Thoracic aorta (tissue), 2 donors: ENCODE measurements at regions not wholly inside any gene's neighbourhood (a gene's known extent, or its start where the extent isn't known, plus 50 kb on each side); places are given as distances from the start of the nearest gene placed in this dataset.

Experiments used
- ATAC-seq: fragments of 150-250 bp; one replicate; pipeline ENCODE4 v1.8.0; 2017; ENCODE audit warnings: low read depth; ENCODE audit not compliant: insufficient number of reproducible peaks, low FRiP score
- DNase-seq: peaks from one replicate; pipeline ENCODE4 v3.0.0-alpha.2; 2020; ENCODE audit warnings: low spot score
- H3K27ac ChIP-seq, 2 donors: fragments of 200-600 bp; sonication (generic); 1 replicate in 1 of 2; 2 replicates in 1 of 2; pipeline ENCODE4 v1.5.1; 2016; ENCODE audit warnings: mild to moderate bottlenecking in 2 of 2, moderate library complexity in 2 of 2
- H3K27me3 ChIP-seq: fragments of 200-600 bp; sonication (generic); replicated peaks from 2 replicates; pipeline ENCODE4 v1.6.0; 2016; ENCODE audit warnings: mild to moderate bottlenecking; ENCODE audit not compliant: insufficient read depth
- H3K36me3 ChIP-seq: fragments of 200-600 bp; sonication (generic); one replicate; pipeline ENCODE4 v1.5.1; 2016
- H3K4me1 ChIP-seq, 2 donors: fragments of 200-600 bp; sonication (generic); 1 replicate in 1 of 2; 2 replicates in 1 of 2; pipeline versions ENCODE4 v1.5.1 to v1.6.0; 2016; ENCODE audit warnings: low read depth in 2 of 2, mild to moderate bottlenecking in 1 of 2; ENCODE audit not compliant: control insufficient read depth in 1 of 2
- H3K4me3 ChIP-seq: fragments of 200-600 bp; sonication (generic); 2 replicates; pipeline ENCODE4 v1.5.1; 2016; ENCODE audit warnings: mild to moderate bottlenecking
- H3K9me3 ChIP-seq: fragments of 200-600 bp; sonication (generic); 2 replicates; pipeline ENCODE4 v1.5.1; 2016
- CTCF ChIP-seq: fragments of 200-600 bp; sonication (generic); IDR thresholded peaks from one replicate; pipeline ENCODE4 v1.5.1; 2019; ENCODE audit warnings: antibody characterized with exemption

GRCh38 chr4:147312376-147313046 is 168.4 kb upstream of the EDNRA start:
- Histone ChIP-seq H3K27me3 (no peaks in the 10 kb centered on the region), H3K9me3 (no peaks in the 10 kb centered on the region), H3K27ac (no peak overlapping the region), H3K4me3 (no peak overlapping the region), H3K4me1 (no peaks in the 10 kb centered on the region), H3K36me3 (no peaks in the 10 kb centered on the region)
- no peak for TF ChIP-seq CTCF
- DNase-seq (no peak), ATAC-seq (no peak)

GRCh38 chr4:147313108-147313507 is 167.8 kb upstream of the EDNRA start:
- ATAC-seq (no peak), DNase-seq (no peak)
- no peaks in the 10 kb centered on the region for H3K36me3 ChIP-seq
- no peak for TF ChIP-seq CTCF
- no peaks in the 10 kb centered on the region for H3K9me3 ChIP-seq
- no peaks in the 10 kb centered on the region for H3K4me1 ChIP-seq
- no peaks in the 10 kb centered on the region for H3K27me3 ChIP-seq
- no peak overlapping the region for H3K27ac ChIP-seq
- no peak overlapping the region for H3K4me3 ChIP-seq

GRCh38 chr4:147318586-147318985 is 162.3 kb upstream of the EDNRA start:
- no peak for ATAC-seq
- Histone ChIP-seq H3K27me3 (no peaks in the 10 kb centered on the region), H3K27ac (no peak overlapping the region), H3K4me3 (no peak overlapping the region), H3K36me3 (no peaks in the 10 kb centered on the region), H3K4me1 (peaks cover 8% of the 10 kb centered on the region in 2 donors), H3K9me3 (no peaks in the 10 kb centered on the region)
- TF ChIP-seq CTCF = no peak
- no peak for DNase-seq

- no peak for ATAC-seq
- Histone ChIP-seq H3K4me3 (no peak overlapping the region), H3K4me1 (no peaks in the 10 kb centered on the region), H3K27me3 (no peaks in the 10 kb centered on the region), H3K9me3 (no peaks in the 10 kb centered on the region), H3K27ac (no peak overlapping the region), H3K36me3 (no peaks in the 10 kb centered on the region)
- DNase-seq = no peak
- no peak for TF ChIP-seq CTCF
Observed at GRCh38 chr4:147325571-147325981, 155.3 kb upstream of the EDNRA start.

GRCh38 chr4:147326591-147326990 is 154.3 kb upstream of the EDNRA start:
- H3K4me1 ChIP-seq = no peaks in the 10 kb centered on the region
- TF ChIP-seq CTCF = no peak
- no peak overlapping the region for H3K4me3 ChIP-seq
- ATAC-seq (no peak), DNase-seq (no peak)
- no peak overlapping the region for H3K27ac ChIP-seq
- H3K9me3 ChIP-seq = no peaks in the 10 kb centered on the region
- H3K36me3 ChIP-seq = no peaks in the 10 kb centered on the region
- no peaks in the 10 kb centered on the region for H3K27me3 ChIP-seq
